Activated CD4-positive, CD25-positive, alpha-beta regulatory T cell treated with anti-CD3 and anti-CD28 coated beads, Interleukin-2, amount 50 U/mL, for 24 hours (primary cell): ENCODE measurements at regions not wholly inside any gene's neighbourhood (a gene's known extent, or its start where the extent isn't known, plus 50 kb on each side); places are given as distances from the start of the nearest gene placed in this dataset.
"Not testable (repeated sequence)": the region's sequence is repeated elsewhere in the genome, so short reads cannot be mapped to it uniquely, and the experiment has no call there.

Experiments
- ATAC-seq, 2 donors: fragments of 150-1000 bp; cut with Tn5 transposase; one replicate each; pipeline ENCODE4 v1.10.0; 2021; ENCODE audit warnings: mild to moderate bottlenecking in 1 of 2, moderate library complexity in 1 of 2

DNA sequence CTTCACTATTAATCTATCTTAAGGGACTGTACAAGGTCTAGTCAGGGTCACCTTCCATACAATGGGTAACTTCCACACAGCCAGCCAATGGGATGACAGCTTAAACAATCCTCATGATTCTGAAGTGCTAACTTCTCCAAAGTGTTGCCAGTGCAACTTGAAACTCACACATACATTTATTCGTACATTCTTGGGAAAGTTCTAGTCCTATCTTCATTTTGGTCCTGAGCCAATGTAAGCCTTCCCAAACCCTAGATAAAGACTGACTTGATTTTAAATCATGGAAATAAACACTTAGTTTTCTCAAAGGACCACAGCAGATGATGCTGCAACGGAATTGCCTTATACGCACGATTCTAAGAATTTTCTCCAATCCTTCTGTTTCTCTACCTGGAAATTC lies 117.5 kb upstream of the COL1A2 start:
- ATAC-seq: no peak

DNA sequence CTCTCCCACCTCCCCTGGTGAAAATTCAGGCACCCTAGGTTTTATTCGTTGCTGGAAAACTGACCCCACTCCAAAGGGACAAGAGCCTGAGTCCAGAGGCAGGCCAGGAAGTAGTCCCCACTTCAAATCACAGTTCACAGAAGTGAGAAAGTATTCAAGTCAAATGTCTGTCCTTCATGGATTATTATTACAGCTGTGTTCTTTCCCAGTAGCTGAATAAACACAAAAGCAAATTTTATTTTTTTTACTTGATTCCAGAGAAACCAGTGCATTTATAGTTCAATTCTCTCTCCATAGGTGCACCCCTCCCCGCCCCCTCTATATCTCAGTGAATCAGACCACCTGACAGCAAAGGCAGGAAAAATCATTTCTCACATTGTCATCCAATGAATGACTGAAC lies 113.8 kb upstream of the COL1A2 start:
- ATAC-seq: no peak

DNA sequence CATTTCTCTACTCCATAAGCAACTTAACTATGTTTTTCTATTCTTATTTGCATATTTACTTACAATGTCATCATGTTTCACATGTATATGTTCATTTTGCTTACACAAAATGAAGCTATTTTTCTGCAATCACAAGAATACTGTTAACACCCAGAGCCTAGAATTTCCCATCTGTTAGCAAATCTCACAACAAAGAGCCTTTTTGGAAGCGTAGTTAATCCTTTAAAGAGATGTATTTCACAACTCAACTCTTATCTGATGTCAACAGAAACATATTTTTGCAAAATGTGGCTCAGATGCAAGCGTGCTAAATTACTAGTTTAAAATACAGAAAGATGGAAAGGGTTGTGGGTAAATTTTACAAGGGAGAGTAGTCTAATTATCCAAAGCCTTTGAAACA lies 110.6 kb upstream of the COL1A2 start:
- no peak for ATAC-seq

DNA sequence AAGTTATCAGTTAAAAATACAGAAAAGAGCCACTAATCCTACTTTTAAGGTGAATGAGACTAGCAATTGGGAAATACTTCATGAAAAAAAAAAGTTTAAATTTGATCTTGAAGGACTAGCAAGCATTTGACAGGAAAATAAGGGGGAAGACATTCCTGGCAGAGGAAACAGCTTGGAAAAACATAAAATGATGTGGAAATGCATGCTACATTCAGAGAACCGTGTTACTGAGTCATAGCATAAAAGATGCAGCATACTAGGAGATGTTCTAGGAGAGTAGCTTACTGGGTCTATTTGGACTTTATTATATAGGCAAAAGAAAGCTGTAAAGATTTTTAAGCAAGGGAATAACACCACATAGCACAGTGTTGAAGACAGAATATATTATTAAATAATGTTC lies 108.6 kb upstream of the COL1A2 start:
- ATAC-seq: no peak

DNA sequence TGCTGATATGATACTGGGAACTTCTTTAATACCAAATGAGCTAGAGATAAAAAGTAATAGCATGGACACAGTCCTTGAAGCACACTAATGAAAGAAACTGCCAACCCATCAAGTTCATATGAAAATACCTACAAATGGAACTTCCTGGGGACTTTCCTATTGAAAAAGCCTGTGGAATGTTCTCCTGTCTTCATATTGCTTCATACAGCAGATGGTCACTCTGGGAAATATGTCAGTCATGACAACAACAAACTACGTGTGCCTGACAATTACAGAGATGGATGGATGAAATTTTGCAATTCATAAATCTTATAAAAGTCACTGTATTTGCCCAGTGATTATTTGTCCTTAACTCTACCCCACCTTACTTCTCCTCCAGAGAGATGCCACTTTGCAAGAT lies 106.6 kb upstream of the COL1A2 start:
- no peak for ATAC-seq

DNA sequence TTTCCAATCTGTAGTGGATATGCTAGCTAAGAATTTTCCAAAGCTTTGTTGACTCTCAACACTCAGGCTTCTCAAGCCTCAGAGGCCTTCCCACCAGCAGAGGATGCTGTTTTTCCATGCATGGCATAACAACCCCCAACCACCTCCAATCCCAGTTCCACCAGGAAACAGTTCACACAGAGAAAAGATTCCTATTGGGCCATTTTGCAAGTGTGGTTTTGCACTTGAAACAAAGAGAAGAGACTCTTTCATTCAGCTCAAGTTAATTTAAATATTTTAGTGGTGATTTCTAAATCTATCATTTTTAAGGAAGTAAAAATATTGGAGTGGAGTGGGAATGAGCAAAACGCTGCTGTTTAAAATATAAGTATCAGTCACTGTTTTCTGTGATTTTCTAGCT lies 105.6 kb upstream of the COL1A2 start:
- ATAC-seq: no peak

DNA sequence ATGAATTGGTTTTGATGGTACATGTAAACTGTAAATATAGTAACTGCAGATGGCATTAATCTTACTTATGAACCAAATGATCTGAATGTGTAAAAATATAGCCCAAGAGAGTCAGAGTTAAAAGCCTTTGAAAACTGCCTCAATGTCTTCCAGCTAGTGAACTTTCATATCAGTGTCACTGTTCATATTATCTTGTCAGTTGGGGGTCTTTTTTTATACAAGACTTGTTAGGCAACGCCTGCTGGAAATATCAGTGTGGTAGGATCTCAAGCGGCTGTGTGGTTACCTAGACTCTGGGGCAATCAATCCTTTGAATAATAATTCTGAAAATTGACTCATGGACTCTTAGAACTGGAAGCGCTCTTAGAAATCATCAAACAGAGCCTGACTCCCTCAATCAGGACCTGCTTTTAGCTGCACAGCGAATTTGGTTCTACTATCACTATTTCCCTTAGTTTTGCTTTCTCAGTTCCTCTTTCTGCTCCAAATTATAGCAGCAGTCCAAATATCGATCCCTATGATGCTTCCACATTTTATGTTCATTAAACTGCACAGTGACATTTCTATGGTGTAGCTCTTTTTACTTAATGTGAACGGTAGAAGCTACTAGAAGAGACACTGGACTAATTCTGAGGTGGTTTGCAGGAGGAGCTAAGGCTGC lies 100.1 kb upstream of the COL1A2 start:
- ATAC-seq: no peak

DNA sequence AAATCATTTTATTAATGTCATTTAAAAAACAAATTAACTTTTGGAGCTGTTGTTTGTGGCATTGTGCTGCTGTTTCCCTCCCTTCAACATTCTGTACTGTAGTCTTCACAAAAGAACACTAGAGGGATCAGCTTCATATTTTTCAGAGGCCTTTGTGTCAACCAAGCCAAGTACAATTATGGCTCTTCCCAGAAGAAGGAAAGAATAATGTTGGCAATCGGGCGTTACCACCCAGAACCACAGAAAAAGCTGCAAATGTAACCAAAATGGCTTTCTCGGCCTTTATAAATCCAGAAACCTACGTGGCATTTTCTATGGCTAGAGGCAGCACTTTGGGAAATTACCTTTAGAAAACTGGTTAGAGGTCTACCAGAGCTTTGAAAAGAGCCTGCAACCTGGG lies 98.8 kb upstream of the COL1A2 start:
- no peak for ATAC-seq

DNA sequence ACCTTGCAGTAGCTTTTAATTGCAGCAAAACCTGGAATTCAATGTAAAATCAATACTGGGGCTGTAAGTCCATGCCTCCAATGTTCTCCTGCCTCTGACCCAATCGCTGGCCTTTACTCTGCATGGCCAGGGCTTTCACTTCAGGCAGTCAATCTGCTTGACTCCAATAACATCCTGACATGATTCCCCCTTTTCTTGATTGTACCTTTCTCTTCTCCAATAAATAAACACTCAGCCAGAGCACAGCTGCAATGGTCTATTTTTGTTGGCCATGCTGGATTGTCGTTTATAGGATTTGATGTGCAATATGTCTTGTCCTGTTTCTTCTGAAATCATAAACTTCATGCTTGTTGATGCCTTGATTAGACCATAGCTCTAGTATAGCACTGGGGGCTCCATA lies 97.8 kb upstream of the COL1A2 start:
- no peak for ATAC-seq

DNA sequence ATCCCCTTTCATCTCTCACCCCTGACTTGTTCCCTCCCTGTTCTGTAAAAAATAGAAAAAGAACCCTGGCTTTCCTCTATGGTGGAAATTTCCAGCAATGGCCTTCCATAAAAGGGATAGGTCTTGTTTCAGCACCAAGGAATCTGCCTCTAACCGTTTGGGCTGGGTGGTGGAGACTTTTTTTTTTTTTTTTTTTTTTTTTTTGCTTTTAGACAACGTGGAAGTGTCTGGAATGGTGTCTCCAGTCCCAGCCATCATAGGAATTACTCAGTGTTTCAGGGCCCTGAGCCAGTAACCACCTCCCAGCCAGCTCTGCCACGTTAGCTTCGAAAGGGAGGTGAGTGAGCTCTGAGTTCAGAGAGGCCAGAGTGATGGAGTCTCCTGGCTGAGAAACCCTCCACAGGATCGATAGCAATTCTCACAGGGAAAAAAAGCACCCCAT lies 97.3 kb upstream of the COL1A2 start:
- ATAC-seq: no peak

DNA sequence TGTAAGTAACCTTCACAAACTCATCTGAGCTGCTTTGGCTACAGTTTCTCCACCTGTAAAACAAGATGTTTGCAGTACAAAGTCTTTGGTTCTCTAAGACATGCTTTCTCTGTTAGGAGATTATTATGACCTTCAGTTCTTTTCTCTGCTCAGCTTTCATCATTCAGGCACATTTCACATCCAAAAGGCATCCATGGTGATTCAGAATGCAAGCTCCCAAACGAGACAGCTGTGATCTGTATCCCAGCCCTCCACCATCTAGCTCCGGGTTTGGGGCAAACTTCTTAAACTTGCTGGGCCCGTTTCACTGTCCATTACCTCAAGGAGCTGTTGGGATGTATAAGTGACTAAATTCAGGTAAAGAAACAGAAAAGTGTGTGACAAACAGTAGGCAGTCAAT lies 95.8 kb upstream of the COL1A2 start:
- no peak for ATAC-seq

DNA sequence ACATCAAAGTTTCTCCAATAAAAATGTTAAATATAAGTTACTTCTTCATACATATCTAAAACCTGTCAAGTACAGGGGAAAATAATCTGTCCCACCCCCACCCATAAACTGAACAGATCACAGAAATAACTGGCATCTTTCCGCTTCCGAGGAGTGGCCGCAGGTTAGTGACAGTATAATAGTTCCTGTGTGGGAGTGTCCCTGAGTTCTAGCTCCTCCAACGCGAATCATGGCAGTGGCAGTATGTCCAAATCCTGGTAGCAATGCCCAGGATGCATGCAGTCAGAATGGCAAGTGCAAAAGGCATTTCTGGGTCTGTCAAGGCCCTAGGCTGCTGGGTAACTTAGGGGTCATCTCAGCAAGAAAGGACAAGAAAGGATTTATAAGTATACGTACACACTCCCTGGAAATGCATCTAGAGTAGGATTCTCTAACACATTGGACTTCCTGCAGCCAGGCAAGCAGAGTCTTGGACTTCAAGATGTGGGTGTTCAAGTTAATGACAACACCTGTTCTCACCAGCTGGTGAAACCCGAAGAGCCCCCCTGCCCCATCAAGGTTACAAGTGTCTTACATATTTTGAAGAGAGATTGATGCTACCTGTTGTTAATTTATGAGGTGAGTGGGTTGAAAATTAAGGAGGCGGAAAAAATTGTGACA lies 94.4 kb upstream of the COL1A2 start:
- ATAC-seq: no peak

DNA sequence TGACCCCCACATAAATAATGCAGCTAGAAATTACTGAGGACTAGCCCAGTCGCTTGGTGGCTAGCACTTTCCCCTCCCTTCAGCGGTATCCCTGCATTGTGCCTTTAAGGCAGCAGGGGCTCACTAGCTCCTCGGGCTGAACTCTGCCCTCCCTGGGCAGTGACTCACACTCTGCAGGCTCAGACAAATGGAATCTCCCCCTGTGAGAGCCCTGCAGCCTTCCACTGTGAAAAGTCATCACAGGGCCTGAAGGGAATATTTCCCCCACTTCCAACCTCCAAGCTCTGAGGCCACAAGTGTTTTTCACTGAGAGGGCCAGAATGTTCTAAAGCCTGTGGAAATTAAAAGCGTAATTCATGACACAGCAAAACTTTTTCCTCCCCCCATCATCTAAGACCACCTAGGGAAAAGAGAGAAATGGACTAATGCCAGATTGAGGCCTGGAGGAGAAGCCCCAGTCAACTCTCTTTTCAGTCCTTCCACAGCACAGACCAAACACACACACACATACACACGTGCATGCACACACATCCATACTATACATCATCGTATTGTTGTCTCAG lies 93.6 kb upstream of the COL1A2 start:
- no peak for ATAC-seq

DNA sequence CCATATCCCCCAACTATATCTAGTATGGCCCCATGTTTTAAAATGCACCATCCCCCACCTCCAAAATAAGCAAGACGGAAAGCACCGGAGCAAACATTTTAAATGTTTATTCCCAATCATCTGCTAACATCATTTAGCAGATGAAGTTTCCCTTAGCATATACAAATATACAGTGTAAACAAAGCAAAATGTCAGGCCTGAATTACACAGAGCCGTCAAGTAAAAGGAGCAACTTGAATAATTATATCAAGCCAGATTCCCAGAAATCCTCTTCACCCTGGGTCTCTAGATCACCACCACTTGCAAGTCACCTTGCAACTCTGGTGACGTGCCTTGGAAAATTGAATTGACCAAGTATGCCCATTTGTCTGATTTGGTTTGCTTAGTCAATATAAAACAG lies 91.6 kb upstream of the COL1A2 start:
- ATAC-seq: no peak

DNA sequence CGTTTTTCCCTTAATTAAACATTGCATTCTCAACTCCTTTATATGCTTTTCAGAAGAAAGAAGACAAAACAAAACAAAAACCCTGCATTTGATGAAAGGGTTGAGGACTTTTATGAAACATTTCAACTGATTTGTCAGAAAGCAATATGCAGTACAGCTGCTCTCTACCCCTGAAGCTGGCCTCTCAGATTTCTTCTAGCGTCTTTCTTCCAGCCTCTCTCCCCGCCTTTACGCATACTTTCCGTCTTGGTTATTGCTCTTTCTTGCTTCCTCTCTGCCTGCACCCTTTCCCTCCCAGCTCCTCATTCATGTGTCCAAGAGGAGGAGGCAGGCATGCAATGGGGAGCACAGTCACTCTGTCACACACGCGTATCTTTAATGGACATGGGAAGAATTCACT lies 91.0 kb upstream of the COL1A2 start:
- ATAC-seq: no peak

DNA sequence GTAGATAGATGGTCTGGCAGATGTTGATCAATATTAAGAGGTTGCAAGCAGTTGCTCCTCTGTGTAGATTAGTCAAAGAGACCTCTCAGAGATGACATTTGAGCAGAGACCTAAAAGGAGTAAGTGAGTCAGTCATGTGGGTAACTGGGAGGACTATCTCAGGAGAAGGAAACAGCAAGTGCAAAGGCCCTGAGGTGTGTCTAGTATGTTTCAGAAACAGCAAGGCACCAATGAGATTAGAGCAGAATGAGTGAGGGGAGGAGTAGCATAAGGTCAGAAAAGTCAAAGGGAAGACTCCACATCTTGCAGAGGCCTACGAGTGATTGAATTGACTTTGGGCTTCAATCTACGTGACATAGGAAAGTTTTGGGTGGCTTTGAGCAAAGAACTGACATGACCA lies 89.8 kb upstream of the COL1A2 start:
- ATAC-seq: no peak

DNA sequence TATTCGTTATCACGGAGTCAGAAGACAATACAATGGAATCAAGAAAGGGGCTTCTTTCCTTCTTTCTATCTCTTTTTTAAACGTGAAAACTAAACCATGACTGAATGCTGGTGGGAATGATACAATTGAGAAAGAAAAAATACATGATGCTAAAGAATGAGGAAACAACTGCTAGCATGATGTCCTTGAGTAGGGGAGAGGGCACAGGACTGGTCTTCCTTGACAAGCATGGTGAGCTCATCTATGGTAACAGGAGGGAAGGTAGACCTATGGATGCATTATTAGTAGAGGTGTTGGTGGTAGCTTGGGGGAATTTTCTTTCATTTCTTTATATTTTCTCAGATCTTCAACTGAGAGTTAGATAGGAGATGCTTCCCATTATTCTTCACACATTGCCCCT lies 88.9 kb upstream of the COL1A2 start:
- no peak for ATAC-seq

DNA sequence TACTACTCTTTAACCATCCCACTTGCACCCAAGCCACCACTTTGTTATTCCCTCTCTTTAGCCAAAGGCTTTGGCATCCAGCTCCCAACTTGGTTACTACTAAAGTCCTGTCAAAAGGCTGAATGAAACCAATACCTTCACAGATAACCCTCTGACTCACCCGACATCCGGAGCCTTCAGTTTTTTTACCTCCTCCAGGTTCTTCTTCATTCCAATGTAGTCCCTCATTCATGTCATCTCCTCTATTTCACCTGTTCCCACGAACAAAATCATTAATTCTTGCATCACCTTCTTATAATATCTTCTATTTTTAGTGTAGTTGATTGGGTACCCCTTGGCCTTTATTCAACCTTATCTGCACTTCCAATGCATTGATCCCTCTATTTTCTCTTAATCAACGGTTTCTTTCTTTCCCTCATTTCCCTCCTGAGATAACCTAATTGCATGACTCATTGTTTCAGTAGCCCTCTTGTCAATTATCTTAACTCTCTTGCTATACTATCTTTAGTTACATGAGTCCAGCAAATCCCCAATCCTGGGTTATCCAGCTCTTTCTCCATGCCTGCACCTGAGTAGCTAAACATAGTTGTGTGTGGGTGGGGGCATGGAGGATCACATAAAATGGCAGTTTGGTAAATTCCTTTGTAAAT lies 87.2 kb upstream of the COL1A2 start:
- ATAC-seq: no peak

DNA sequence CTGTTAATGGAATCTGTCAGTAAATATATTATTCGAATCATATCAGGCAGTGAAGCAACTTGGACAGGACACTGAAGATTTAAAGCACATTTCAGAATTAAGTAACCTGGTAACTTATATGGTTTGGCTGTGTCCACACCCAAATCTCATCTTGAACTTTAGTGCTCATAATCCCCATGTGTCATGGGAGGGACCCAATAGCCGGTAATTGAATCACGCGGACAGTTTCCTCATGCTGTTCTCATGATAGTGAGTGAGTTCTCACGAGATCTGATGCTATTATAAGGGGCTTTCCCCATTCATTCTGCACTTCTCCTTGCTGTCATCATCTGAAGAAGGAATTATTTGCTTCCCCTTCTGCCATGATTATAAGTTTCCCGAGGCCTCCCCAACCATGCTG lies 83.2 kb upstream of the COL1A2 start:
- no peak for ATAC-seq

DNA sequence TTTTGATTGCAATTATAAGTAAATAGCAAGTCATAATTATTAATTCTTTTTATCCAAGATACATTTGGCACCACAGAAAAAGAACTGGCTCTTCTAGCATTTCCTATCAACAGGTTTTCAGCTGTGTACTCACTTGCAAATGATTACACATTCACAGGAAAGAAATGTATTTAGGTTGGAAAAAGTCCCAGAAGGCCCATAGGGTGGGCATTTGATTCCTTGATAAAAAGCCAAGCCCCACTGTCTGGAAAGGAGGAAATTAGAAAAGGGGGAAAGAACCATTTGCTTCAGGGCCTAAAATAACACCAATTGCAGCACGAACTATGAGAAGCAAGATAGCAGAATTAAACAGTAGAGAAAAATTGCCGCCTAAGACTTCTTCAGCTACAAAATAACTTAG lies 80.8 kb upstream of the COL1A2 start:
- ATAC-seq: no peak

DNA sequence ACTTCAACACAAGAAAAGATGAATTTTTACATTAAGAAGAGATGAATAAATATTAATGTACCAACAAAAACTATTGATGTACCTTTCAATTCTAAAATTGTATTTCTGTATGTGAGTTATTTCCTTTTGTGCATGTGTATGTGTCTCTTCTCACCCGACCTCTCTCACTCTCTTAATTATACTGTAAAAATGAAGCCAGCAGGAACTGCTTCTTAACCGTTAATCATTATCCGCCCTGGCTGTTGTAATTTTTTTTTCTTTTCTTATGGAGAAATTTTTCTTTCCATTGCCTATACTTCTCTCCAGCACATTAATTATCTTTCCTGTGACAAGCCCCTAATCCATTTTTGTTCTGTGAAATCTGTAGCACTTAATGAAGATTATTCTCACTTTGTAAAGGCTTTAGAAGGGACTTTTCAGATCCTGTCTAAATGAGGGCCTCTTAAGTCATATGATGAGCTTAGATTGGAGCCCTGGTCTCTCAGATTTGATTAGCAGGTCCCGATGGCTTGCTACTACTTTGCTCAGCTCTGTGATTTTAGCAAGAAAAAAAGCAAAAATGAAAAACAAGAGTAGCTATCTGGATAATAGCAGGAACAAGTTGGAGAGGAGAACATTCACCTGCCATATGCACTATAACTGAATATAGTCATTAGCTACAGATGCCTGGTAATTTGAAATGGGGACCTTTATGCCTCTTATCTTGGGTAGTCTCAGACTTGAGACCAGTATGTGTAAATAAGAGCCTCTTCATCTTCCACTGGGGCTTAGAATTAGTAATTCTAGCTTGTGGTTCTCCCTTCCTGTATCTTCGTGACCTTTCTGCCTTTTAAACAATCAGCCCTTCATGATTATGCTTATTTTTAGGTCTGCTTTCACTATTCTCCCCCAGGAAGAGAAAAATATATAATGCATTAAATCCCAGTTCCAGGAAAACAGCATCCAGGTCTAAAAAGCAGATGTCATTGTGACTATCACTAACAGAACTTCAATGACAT lies 80.0 kb upstream of the COL1A2 start:
- ATAC-seq: no peak

DNA sequence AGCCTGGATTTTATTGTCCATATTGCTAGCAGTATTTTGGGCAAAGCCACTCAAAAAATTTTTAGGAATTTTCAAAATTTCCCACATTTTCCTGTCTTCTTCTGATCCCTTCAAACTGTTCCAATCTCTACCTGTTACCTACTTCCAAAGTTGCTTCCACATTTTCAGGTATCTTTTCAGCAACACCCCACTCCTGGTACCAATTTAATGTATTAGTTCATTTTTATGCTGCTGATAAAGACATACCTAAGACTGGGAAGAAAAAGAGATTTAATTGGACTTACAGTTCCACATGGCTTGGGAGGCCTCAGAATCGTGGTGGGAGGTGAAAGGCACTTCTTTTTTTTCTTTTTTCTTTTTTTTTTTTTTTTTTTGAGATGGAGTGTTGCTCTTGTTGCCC lies 73.6 kb upstream of the COL1A2 start:
- not testable (repeated sequence) for ATAC-seq

DNA sequence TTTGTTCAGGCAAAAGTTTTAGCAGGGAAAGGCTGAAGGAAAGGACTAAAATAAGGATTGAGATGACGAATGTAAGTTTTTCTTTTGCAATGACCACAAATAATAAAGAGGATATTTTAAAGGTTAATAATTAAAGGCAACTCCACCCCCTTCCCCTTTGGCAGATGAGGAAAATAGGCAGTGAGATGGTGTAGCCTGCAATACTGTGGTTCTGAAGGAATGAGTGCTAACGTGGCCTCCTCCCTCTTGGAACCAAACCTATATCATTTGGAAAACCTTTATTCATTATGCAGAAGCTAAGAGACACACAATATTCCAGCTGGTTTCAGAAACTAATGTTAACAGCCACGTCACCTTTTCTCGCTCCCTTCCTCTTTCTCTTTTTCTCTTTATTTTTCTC lies 70.9 kb upstream of the COL1A2 start:
- no peak for ATAC-seq
